ENCODE measurements at regions not wholly inside any gene's neighbourhood (a gene's known extent, or its start where the extent isn't known, plus 50 kb on each side); places are given as distances from the start of the nearest gene placed in this dataset.
"Not testable (repeated sequence)": the region's sequence is repeated elsewhere in the genome, so short reads cannot be mapped to it uniquely, and the experiment has no call there.

GRCh38 chr4:106529348-106530023 is 160.9 kb upstream of the GIMD1 start:
- POLR2A ChIA-PET, result no interaction called here
- TF ChIP-seq ZNF654 (tag by site-specific recombination; IDR thresholded peaks at IDR 0.05; ENCODE audit: low read depth), result no peak
- no peak for TF ChIP-seq OVOL3 (tag by site-specific recombination; IDR thresholded peaks at IDR 0.05)
- no peak for TF ChIP-seq ZBTB6 (tag by site-specific recombination; IDR thresholded peaks at IDR 0.05)
- TF ChIP-seq ZBTB26 (tag by site-specific recombination; optimal IDR thresholded peaks at IDR 0.05), result no peak
- no peak for TF ChIP-seq ZNF558 (tag by site-specific recombination; IDR thresholded peaks at IDR 0.05)
- CTCF ChIA-PET, result interaction anchor here (0.6 kb wide), 1 partner anchor 368 kb away, joined by 4 read pairs; no protein-coding TSS in a partner anchor

GRCh38 chr4:106527316-106527715 is 158.7 kb upstream of the GIMD1 start:
- Histone ChIP-seq H3K36me3 (ENCODE audit: control insufficient read depth in 2 of 2, insufficient read depth in 1 of 2, low read length in 2 of 2) (no peaks in the 10 kb centered on the region), H3K9me3 (ENCODE audit: control insufficient read depth, insufficient read depth, low read depth, low read length) (no peaks in the 10 kb centered on the region), H3K4me1 (ENCODE audit: control insufficient read depth, insufficient read depth, low read length) (no peaks in the 10 kb centered on the region), H3K27ac (ENCODE audit: extremely low read depth, low read depth, low read length) (no peak overlapping the region), H3K4me3 (ENCODE audit: low read depth, low read length) (no peak overlapping the region)
- TF ChIP-seq ZFHX2 (tag by site-specific recombination; conservative IDR thresholded peaks at IDR 0.05), result no peak
- TF ChIP-seq KLF10 (tag by site-specific recombination; IDR thresholded peaks at IDR 0.05), result no peak
- TF ChIP-seq ZNF600 (tag by site-specific recombination; IDR thresholded peaks at IDR 0.05), result no peak
- no peak for TF ChIP-seq BCL11B (tag by site-specific recombination; IDR thresholded peaks at IDR 0.05; ENCODE audit: low read depth)
- TF ChIP-seq PRDM1 (tag by site-specific recombination; IDR thresholded peaks at IDR 0.05), result no peak
- CTCF ChIA-PET, result no interaction called here
- POLR2A ChIA-PET, result no interaction called here

More at GRCh38 chr4:106529348-106530023, 160.9 kb upstream of the GIMD1 start:
- H3K4me3 ChIP-seq (ENCODE audit: low read depth, low read length), result no peak overlapping the region
- no peak overlapping the region for H3K27ac ChIP-seq (ENCODE audit: extremely low read depth, low read depth, low read length)
- no peaks in the 10 kb centered on the region for H3K4me1 ChIP-seq (ENCODE audit: control insufficient read depth, insufficient read depth, low read length)
- no peaks in the 10 kb centered on the region for H3K9me3 ChIP-seq (ENCODE audit: control insufficient read depth, insufficient read depth, low read depth, low read length)
- H3K36me3 ChIP-seq (ENCODE audit: control insufficient read depth in 2 of 2, insufficient read depth in 1 of 2, low read length in 2 of 2), result no peaks in the 10 kb centered on the region

GRCh38 chr4:106525425-106525824 is 156.8 kb upstream of the GIMD1 start:
- CTCF ChIA-PET; H3K27ac ChIP-seq (ENCODE audit: extremely low read depth, low read depth, low read length); POLR2A ChIA-PET; H3K36me3 ChIP-seq (ENCODE audit: control insufficient read depth in 2 of 2, insufficient read depth in 1 of 2, low read length in 2 of 2); H3K4me3 ChIP-seq (ENCODE audit: low read depth, low read length); H3K9me3 ChIP-seq (ENCODE audit: control insufficient read depth, insufficient read depth, low read depth, low read length); H3K4me1 ChIP-seq (ENCODE audit: control insufficient read depth, insufficient read depth, low read length): not testable (repeated sequence)

GRCh38 chr4:106524772-106525171 is 156.2 kb upstream of the GIMD1 start:
- H3K4me1 ChIP-seq (ENCODE audit: control insufficient read depth, insufficient read depth, low read length); POLR2A ChIA-PET; H3K27ac ChIP-seq (ENCODE audit: extremely low read depth, low read depth, low read length); H3K36me3 ChIP-seq (ENCODE audit: control insufficient read depth in 2 of 2, insufficient read depth in 1 of 2, low read length in 2 of 2); H3K9me3 ChIP-seq (ENCODE audit: control insufficient read depth, insufficient read depth, low read depth, low read length); H3K4me3 ChIP-seq (ENCODE audit: low read depth, low read length); CTCF ChIA-PET: not testable (repeated sequence)

GRCh38 chr4:106522839-106523238 is 154.3 kb upstream of the GIMD1 start:
- ChIA-PET CTCF (interaction anchor here (1.6 kb wide), 1 partner anchor 20 kb away, joined by 3 read pairs; no protein-coding TSS in a partner anchor), POLR2A (no interaction called here)
- Histone ChIP-seq H3K36me3 (ENCODE audit: control insufficient read depth in 2 of 2, insufficient read depth in 1 of 2, low read length in 2 of 2) (no peaks in the 10 kb centered on the region), H3K4me1 (ENCODE audit: control insufficient read depth, insufficient read depth, low read length) (no peaks in the 10 kb centered on the region), H3K4me3 (ENCODE audit: low read depth, low read length) (no peak overlapping the region), H3K27ac (ENCODE audit: extremely low read depth, low read depth, low read length) (no peak overlapping the region), H3K9me3 (ENCODE audit: control insufficient read depth, insufficient read depth, low read depth, low read length) (no peaks in the 10 kb centered on the region)
- TF ChIP-seq ZNF114 (tag by site-specific recombination; IDR thresholded peaks at IDR 0.05) (no peak), ZNF350 (tag by site-specific recombination; IDR thresholded peaks at IDR 0.05) (no peak), INSM2 (tag by site-specific recombination; IDR thresholded peaks at IDR 0.05) (no peak), ZNF138 (tag by site-specific recombination; IDR thresholded peaks at IDR 0.05; ENCODE audit: borderline replicate concordance) (no peak), ZFP37 (tag by site-specific recombination; IDR thresholded peaks at IDR 0.05) (no peak), SETDB1 (IDR thresholded peaks at IDR 0.05; ENCODE audit: insufficient read length, low read length) (no peak), PATZ1 (tag by site-specific recombination; IDR thresholded peaks at IDR 0.05) (no peak), ZNF585B (tag by site-specific recombination; IDR thresholded peaks at IDR 0.05) (no peak)
